ENCODE measurements at regions not wholly inside any gene's neighbourhood (a gene's known extent, or its start where the extent isn't known, plus 50 kb on each side); places are given as distances from the start of the nearest gene placed in this dataset.
A peak's percentile ranks its signal among the peaks of the same experiment; 100 is the strongest.

- no peak for TF ChIP-seq ZFX (IDR thresholded peaks at IDR 0.05)
- TF ChIP-seq, protein P1, sequence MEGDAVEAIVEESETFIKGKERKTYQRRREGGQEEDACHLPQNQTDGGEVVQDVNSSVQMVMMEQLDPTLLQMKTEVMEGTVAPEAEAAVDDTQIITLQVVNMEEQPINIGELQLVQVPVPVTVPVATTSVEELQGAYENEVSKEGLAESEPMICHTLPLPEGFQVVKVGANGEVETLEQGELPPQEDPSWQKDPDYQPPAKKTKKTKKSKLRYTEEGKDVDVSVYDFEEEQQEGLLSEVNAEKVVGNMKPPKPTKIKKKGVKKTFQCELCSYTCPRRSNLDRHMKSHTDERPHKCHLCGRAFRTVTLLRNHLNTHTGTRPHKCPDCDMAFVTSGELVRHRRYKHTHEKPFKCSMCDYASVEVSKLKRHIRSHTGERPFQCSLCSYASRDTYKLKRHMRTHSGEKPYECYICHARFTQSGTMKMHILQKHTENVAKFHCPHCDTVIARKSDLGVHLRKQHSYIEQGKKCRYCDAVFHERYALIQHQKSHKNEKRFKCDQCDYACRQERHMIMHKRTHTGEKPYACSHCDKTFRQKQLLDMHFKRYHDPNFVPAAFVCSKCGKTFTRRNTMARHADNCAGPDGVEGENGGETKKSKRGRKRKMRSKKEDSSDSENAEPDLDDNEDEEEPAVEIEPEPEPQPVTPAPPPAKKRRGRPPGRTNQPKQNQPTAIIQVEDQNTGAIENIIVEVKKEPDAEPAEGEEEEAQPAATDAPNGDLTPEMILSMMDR (conservative IDR thresholded peaks at IDR 0.05) = no peak
- H3K27ac ChIP-seq = no peak overlapping the region
Measured at GRCh38 chr9:78813602-78814180, 516.8 kb downstream of the PSAT1 start.

- no peak for TF ChIP-seq ZFX (IDR thresholded peaks at IDR 0.05)
- TF ChIP-seq, protein P1 (conservative IDR thresholded peaks at IDR 0.05) = peak; percentile 84
- no peak overlapping the region for H3K27ac ChIP-seq
Measured at GRCh38 chr9:78821126-78821822, 524.3 kb downstream of the PSAT1 start.

DNA sequence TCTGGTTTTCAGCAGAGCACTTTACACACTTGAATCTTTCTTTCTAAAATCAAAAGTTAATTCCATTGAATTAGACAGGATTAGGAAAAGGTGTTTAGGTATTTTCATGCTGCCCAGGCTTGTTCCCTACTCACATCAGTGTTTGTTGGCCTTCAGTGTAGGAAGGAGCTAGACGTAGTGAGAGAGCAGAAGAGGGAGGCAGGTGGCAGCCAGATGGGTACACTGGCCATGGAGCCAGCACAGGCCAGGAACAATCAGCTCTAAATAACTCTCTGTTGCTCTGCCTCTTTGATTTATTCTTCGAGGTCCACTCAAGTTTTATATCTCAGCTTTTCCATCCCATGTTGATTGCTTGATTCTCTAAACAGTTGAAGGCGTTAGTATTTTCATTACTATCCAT is 529.6 kb downstream of the PSAT1 start:
- TF ChIP-seq ZFX (IDR thresholded peaks at IDR 0.05) = no peak
- TF ChIP-seq, protein P1 (conservative IDR thresholded peaks at IDR 0.05) = no peak
- H3K27ac ChIP-seq = no peak overlapping the region

- TF ChIP-seq, protein P1 (conservative IDR thresholded peaks at IDR 0.05) = no peak
- no peak for TF ChIP-seq ZFX (IDR thresholded peaks at IDR 0.05)
- no peak overlapping the region for H3K27ac ChIP-seq
Measured at GRCh38 chr9:78828521-78828920, 531.6 kb downstream of the PSAT1 start.

GRCh38 chr9:78830301-78830700 is 533.4 kb downstream of the PSAT1 start:
- TF ChIP-seq, protein P1 (conservative IDR thresholded peaks at IDR 0.05) = no peak
- H3K27ac ChIP-seq = no peak overlapping the region

- no peak for TF ChIP-seq ZFX (IDR thresholded peaks at IDR 0.05)
- TF ChIP-seq, protein P1 (conservative IDR thresholded peaks at IDR 0.05) = no peak
- H3K27ac ChIP-seq = no peak overlapping the region
Measured at GRCh38 chr9:78831726-78832125, 534.8 kb downstream of the PSAT1 start.

DNA sequence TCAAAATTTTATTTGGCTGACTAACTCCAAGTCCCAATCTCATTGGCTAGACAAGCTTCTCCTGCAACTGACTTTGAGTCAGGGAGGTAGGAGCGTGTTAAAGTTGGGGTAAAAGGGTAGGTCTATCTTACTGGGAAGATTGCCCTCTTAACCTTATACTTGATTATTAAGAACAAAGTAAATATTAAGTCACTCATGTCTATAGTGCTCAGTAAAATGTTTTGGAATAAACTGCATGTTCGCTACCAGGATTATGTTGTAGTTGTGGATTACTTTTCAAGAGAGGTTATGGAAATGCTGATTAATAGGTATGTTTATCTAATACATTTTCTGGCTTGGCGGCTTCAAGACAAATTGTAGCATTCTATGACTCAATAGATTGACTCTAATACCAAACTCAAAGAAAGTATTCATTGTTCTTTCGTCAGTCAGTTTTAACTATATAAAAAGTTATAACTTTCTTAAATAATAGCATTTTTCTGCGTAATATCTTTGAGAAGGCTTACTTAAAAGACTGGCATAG is 539.1 kb downstream of the PSAT1 start:
- H3K27ac ChIP-seq = no peak overlapping the region
- TF ChIP-seq, protein P1 (conservative IDR thresholded peaks at IDR 0.05) = no peak
